Transverse colon (tissue), 4 donors: ENCODE measurements at regions not wholly inside any gene's neighbourhood (a gene's known extent, or its start where the extent isn't known, plus 50 kb on each side); places are given as distances from the start of the nearest gene placed in this dataset.

ENCODE experiments used
- DNase-seq: peaks from one replicate; pipeline ENCODE4 v3.0.0-alpha.2; 2019
- H3K27ac ChIP-seq, 4 donors: fragments of 200-600 bp; sonication (generic); 2 replicates each; pipeline ENCODE4 v1.5.1; 2016 to 2018; ENCODE audit warnings: inconsistent platforms in 4 of 4
- H3K27me3 ChIP-seq: fragments of 200-600 bp; sonication (generic); 2 replicates; pipeline ENCODE4 v1.5.1; 2017; ENCODE audit warnings: inconsistent platforms
- H3K36me3 ChIP-seq, 4 donors: fragments of 200-600 bp; sonication (generic); 2 replicates each; pipeline ENCODE4 v1.5.1; 2017 to 2019; ENCODE audit warnings: inconsistent platforms in 4 of 4
- H3K4me1 ChIP-seq, 4 donors: fragments of 200-600 bp; sonication (generic); 2 replicates each; pipeline ENCODE4 v1.5.1; 2017 to 2020; ENCODE audit warnings: inconsistent platforms in 4 of 4
- H3K4me3 ChIP-seq, 4 donors: fragments of 200-600 bp; sonication (generic); 1 replicate in 1 of 4; 2 replicates in 3 of 4; pipeline versions ENCODE4 v1.5.1 to v1.6.1; 2017 to 2019; ENCODE audit warnings: inconsistent platforms in 4 of 4
- H3K9me3 ChIP-seq, 2 donors: fragments of 200-600 bp; sonication (generic); 2 replicates each; pipeline ENCODE4 v1.5.1; 2017 to 2019; ENCODE audit warnings: inconsistent platforms in 2 of 2
- CTCF ChIP-seq, 5 experiments: fragments of 200-600 bp in 3 of 5; fragments of 450-650 bp in 2 of 5; sonication (generic) in 3 of 5; IDR thresholded peaks; 1 replicate in 2 of 5; 2 replicates in 3 of 5; pipeline ENCODE4 v1.5.1; 2016 to 2017; ENCODE audit warnings: antibody characterized with exemption in 5 of 5, inconsistent platforms in 3 of 5, mild to moderate bottlenecking in 2 of 5, moderate library complexity in 1 of 5
- EP300 ChIP-seq: sonication (generic); formaldehyde crosslinking; IDR thresholded peaks from one replicate; pipeline ENCODE4 v1.6.1; 2017; ENCODE audit warnings: antibody characterized with exemption, low read depth
- POLR2A ChIP-seq: fragments of 450-650 bp; IDR thresholded peaks from one replicate; pipeline ENCODE4 v1.6.1; 2016; ENCODE audit warnings: antibody characterized with exemption, mild to moderate bottlenecking, moderate library complexity
- POLR2AphosphoS5 ChIP-seq, 3 donors: sonication (generic); formaldehyde crosslinking; IDR thresholded peaks; one replicate each; pipeline ENCODE4 v1.6.1; 2016; ENCODE audit warnings: antibody characterized with exemption in 3 of 3
- WGBS, 2 donors: methylation state at CpG; one replicate each; pipeline ENCODE4 v1.1.5; 2018; ENCODE audit warnings: low coverage in 1 of 2; 5-methylcytosine and 5-hydroxymethylcytosine counted together
- in situ Hi-C, 4 donors: fragments of 200-750 bp; cut with MboI; loops; one replicate each; pipeline versions ENCODE4 v1.15.0 to v1.15.1; 2017; ENCODE audit warnings: low sequenced_read_pairs in 3 of 4, low pct_ligation_motif_present in 1 of 4, low pct_unique_long_range_greater_than_20kb in 1 of 4
- intact Hi-C: fragments of 100-400 bp; cut with DNase I; formaldehyde crosslinking; loops from one replicate; pipeline ENCODE4 v1.15.1; 2023; ENCODE audit warnings: low total_unique reads

GRCh38 chr6:126873351-126873750 lies 245.1 kb upstream of the RSPO3 start:
- no peak for DNase-seq
- intact Hi-C loops (no loop called here), in situ Hi-C loops (no loop called here)
- H3K36me3 ChIP-seq, result no peaks in the 10 kb centered on the region
- no peaks in the 10 kb centered on the region for H3K4me1 ChIP-seq
- TF ChIP-seq POLR2A, result no peak
- no peak for TF ChIP-seq EP300
- H3K4me3 ChIP-seq, result no peak overlapping the region
- no peak overlapping the region for H3K27ac ChIP-seq
- H3K9me3 ChIP-seq, result no peaks in the 10 kb centered on the region
- H3K27me3 ChIP-seq, result no peaks in the 10 kb centered on the region

DNA sequence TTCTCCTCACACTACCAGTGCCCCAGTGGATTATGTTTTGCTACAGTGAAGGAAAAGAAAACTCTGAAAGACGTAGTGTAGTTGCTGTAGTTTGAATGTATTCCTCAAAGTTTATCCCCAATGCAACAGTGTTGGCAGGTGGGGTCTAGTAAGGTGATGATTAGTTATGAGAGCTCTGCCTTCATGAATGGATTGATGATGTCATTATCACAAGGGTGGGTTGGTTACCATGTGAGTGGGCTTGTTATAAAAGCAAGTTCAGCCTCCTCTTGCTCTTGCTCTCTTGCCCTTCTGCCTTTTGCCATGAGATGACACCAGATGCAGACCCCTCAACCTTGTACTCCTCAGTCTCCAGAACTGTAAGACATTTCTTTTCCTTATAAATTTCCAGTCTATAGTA lies 244.7 kb upstream of the RSPO3 start:
- WGBS, 2 donors, result 50 to 67% methylated on average over 1 of the region's 1 CpG
- intact Hi-C loops, result no loop called here

DNA sequence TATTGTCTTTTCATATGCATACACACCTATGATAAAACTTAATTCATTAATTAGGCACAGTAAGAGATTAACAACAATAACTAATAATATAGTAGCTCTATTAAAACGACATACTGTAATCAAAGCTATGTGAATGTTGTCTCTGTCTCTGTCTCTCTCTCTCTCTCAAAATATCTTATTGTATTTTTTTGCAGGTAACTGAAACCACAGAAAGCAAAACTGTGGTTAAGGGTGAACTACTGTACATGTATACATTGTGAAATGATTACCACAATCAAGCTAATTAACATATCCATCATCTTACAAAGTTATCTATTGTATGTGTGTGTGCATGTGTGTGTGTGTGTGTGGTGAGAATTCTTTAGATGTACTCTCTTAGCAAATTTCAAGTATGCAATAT lies 242.0 kb upstream of the RSPO3 start:
- TF ChIP-seq POLR2A (no peak), POLR2AphosphoS5 (IDR thresholded peaks at IDR 0.05) (no peak), EP300 (no peak), CTCF (IDR thresholded peaks at IDR 0.05) (no peak)
- in situ Hi-C loops, result no loop called here
- WGBS, 2 donors, result 50 to 58% methylated on average over 1 of the region's 1 CpG

More for the DNA sequence above, 244.7 kb upstream of the RSPO3 start:
- in situ Hi-C loops, result no loop called here
- H3K27me3 ChIP-seq, result no peaks in the 10 kb centered on the region
- H3K4me3 ChIP-seq, result no peak overlapping the region
- no peaks in the 10 kb centered on the region for H3K4me1 ChIP-seq
- DNase-seq, result no peak
- H3K36me3 ChIP-seq, result no peaks in the 10 kb centered on the region
- H3K9me3 ChIP-seq, result no peaks in the 10 kb centered on the region
- no peak for TF ChIP-seq CTCF (IDR thresholded peaks at IDR 0.05)
- no peak for TF ChIP-seq POLR2A
- no peak for TF ChIP-seq POLR2AphosphoS5 (IDR thresholded peaks at IDR 0.05)
- TF ChIP-seq EP300, result no peak
- no peak overlapping the region for H3K27ac ChIP-seq

GRCh38 chr6:126880964-126881363 lies 237.5 kb upstream of the RSPO3 start:
- Histone ChIP-seq H3K4me3 (no peak overlapping the region), H3K27me3 (no peaks in the 10 kb centered on the region), H3K9me3 (no peaks in the 10 kb centered on the region), H3K27ac (no peak overlapping the region), H3K36me3 (no peaks in the 10 kb centered on the region), H3K4me1 (no peaks in the 10 kb centered on the region)
- in situ Hi-C loops, result no loop called here
- TF ChIP-seq EP300 (no peak), POLR2AphosphoS5 (IDR thresholded peaks at IDR 0.05) (no peak), POLR2A (no peak)
- intact Hi-C loops, result no loop called here
- DNase-seq, result no peak
- WGBS, 2 donors, result 55 to 61% methylated on average over 2 to 3 of the region's 3 CpGs

More for the DNA sequence above, 242.0 kb upstream of the RSPO3 start:
- Histone ChIP-seq H3K36me3 (no peaks in the 10 kb centered on the region), H3K27ac (no peak overlapping the region), H3K4me1 (no peaks in the 10 kb centered on the region), H3K27me3 (no peaks in the 10 kb centered on the region), H3K4me3 (no peak overlapping the region), H3K9me3 (no peaks in the 10 kb centered on the region)
- intact Hi-C loops, result no loop called here
- DNase-seq, result no peak

GRCh38 chr6:126886106-126886505 lies 232.4 kb upstream of the RSPO3 start:
- intact Hi-C loops, result no loop called here
- 96 to 100% methylated on average over 1 of the region's 1 CpG for WGBS, 2 donors

More at GRCh38 chr6:126886106-126886505, 232.4 kb upstream of the RSPO3 start:
- Histone ChIP-seq H3K27ac (no peak overlapping the region), H3K4me3 (no peak overlapping the region), H3K36me3 (no peaks in the 10 kb centered on the region), H3K9me3 (no peaks in the 10 kb centered on the region), H3K27me3 (no peaks in the 10 kb centered on the region), H3K4me1 (no peaks in the 10 kb centered on the region)
- DNase-seq, result no peak
- in situ Hi-C loops, result no loop called here
- TF ChIP-seq CTCF (IDR thresholded peaks at IDR 0.05), result no peak
- no peak for TF ChIP-seq POLR2AphosphoS5 (IDR thresholded peaks at IDR 0.05)
- TF ChIP-seq EP300, result no peak
- no peak for TF ChIP-seq POLR2A
